Left lobe of liver (tissue), 2 donors: ENCODE measurements at regions not wholly inside any gene's neighbourhood (a gene's known extent, or its start where the extent isn't known, plus 50 kb on each side); places are given as distances from the start of the nearest gene placed in this dataset.

ENCODE experiments used
- ATAC-seq: fragments of 200-7000 bp; cut with Tn5 transposase; one replicate; pipeline ENCODE4 v1.9.1; 2020; ENCODE audit warnings: mild to moderate bottlenecking, moderate library complexity
- DNase-seq: peaks from one replicate; pipeline ENCODE4 v3.0.0-alpha.2; 2020; ENCODE audit warnings: low spot score
- donor health status: DM: no; HTN: no; CAD: no; lungs with moderate emphysema.
- donor health status: DM: no; HTN: yes; CAD: no.

- no peak for ATAC-seq
- DNase-seq = no peak
Measured at GRCh38 chr2:144248350-144249034, 271.4 kb downstream of the ZEB2 start.

GRCh38 chr2:144244938-144245337, 275.0 kb downstream of the ZEB2 start:
- DNase-seq = no peak
- no peak for ATAC-seq

- no peak for ATAC-seq
- DNase-seq = no peak
Measured at GRCh38 chr2:144242311-144242710, 277.6 kb downstream of the ZEB2 start.

GRCh38 chr2:144241801-144242200, 278.1 kb downstream of the ZEB2 start:
- DNase-seq (no peak), ATAC-seq (no peak)

- DNase-seq (no peak), ATAC-seq (no peak)
Measured at GRCh38 chr2:144240656-144241339, 279.1 kb downstream of the ZEB2 start.

- ATAC-seq (no peak), DNase-seq (no peak)
Measured at GRCh38 chr2:144239726-144240125, 280.2 kb downstream of the ZEB2 start.

GRCh38 chr2:144239306-144239705, 280.6 kb downstream of the ZEB2 start:
- DNase-seq (no peak), ATAC-seq (no peak)

- DNase-seq (no peak), ATAC-seq (no peak)
Measured at GRCh38 chr2:144237830-144238627, 281.9 kb downstream of the ZEB2 start.

- DNase-seq (no peak), ATAC-seq (no peak)
Measured at GRCh38 chr2:144237108-144237507, 282.8 kb downstream of the ZEB2 start.

GRCh38 chr2:144235050-144235449, 284.9 kb downstream of the ZEB2 start:
- ATAC-seq (no peak), DNase-seq (no peak)

- ATAC-seq = no peak
- DNase-seq = no peak
Measured at GRCh38 chr2:144234542-144234871, 285.4 kb downstream of the ZEB2 start.

GRCh38 chr2:144233733-144234541, 286.0 kb downstream of the ZEB2 start:
- ATAC-seq (no peak), DNase-seq (no peak)

- DNase-seq = no peak
- no peak for ATAC-seq
Measured at GRCh38 chr2:144233317-144233716, 286.6 kb downstream of the ZEB2 start.

- DNase-seq = no peak
- no peak for ATAC-seq
Measured at GRCh38 chr2:144230448-144231085, 289.4 kb downstream of the ZEB2 start.

GRCh38 chr2:144230033-144230432, 289.9 kb downstream of the ZEB2 start:
- no peak for DNase-seq
- ATAC-seq = no peak

- DNase-seq = no peak
- no peak for ATAC-seq
Measured at GRCh38 chr2:144229296-144229695, 290.6 kb downstream of the ZEB2 start.

GRCh38 chr2:144227427-144228105, 292.4 kb downstream of the ZEB2 start:
- ATAC-seq (no peak), DNase-seq (no peak)

- no peak for ATAC-seq
- no peak for DNase-seq
Measured at GRCh38 chr2:144225076-144225475, 294.8 kb downstream of the ZEB2 start.

- DNase-seq (no peak), ATAC-seq (no peak)
Measured at GRCh38 chr2:144224472-144224871, 295.4 kb downstream of the ZEB2 start.

- ATAC-seq (no peak), DNase-seq (no peak)
Measured at GRCh38 chr2:144219979-144220378, 299.9 kb downstream of the ZEB2 start.
